Peyer's patch (tissue), 4 donors: ENCODE measurements at regions not wholly inside any gene's neighbourhood (a gene's known extent, or its start where the extent isn't known, plus 50 kb on each side); places are given as distances from the start of the nearest gene placed in this dataset.

Experiments
- CTCF ChIP-seq, 6 experiments: fragments of 450-650 bp in 4 of 6; fragments of 200-600 bp in 2 of 6; sonication (generic) in 1 of 6; IDR thresholded peaks; one replicate each; pipeline ENCODE4 v1.5.1; 2017 to 2019; ENCODE audit warnings: antibody characterized with exemption in 6 of 6, mild to moderate bottlenecking in 3 of 6, moderate library complexity in 1 of 6
- POLR2A ChIP-seq, 2 donors: fragments of 450-650 bp; IDR thresholded peaks; one replicate each; pipeline ENCODE4 v1.5.1; 2017; ENCODE audit warnings: antibody characterized with exemption in 2 of 2, mild to moderate bottlenecking in 2 of 2, moderate library complexity in 2 of 2

- TF ChIP-seq CTCF (IDR thresholded peaks at IDR 0.05) = no peak
- TF ChIP-seq POLR2A (IDR thresholded peaks at IDR 0.05) = no peak
Measured at GRCh38 chr12:60119327-60119726, 523.5 kb downstream of the SLC16A7 start.
